ENCODE measurements at regions not wholly inside any gene's neighbourhood (a gene's known extent, or its start where the extent isn't known, plus 50 kb on each side); places are given as distances from the start of the nearest gene placed in this dataset.

DNA sequence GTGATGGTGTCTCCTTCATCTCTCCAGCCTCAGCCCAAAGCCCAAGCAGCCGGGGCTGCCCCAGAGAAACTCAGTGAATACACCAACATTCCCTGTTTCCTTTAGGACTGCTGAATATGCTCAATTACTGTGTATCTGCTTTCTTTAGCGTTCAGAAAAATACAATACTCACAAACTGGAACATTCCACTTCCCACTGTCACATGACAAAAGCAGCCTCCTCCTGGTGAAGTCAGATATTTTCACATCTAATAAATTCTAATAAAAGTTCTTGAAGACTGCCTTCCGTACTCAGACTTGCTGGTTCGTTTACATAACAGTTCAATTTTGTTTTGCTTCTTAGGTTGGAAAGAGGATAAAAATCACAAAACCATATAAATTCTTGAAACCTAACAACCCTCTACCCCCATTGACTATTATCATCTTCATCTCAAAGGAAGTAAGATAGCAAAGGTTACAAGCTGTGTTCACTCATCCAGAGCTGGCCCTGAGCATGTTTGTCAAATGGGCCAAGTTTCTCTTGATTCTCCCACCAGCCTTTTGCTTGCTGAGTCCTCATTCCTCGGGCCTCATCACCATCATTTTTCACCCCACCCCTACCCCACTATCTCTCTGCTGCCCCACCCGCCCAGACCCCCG lies 190.8 kb upstream of the HNRNPA3 start:
- H3K4me1 ChIP-seq, result no peaks in the 10 kb centered on the region
- no peak for DNase-seq (ENCODE audit: low spot score in 2 of 2)
- in situ Hi-C loops (cut with MboI; ENCODE audit: low sequenced_read_pairs), result no loop called here
- H3K4me3 ChIP-seq, result no peak overlapping the region
- no peaks in the 10 kb centered on the region for H3K9me3 ChIP-seq
- no peaks in the 10 kb centered on the region for H3K36me3 ChIP-seq (replicated peaks)
- peaks cover 9% of the 10 kb centered on the region for H3K27me3 ChIP-seq (ENCODE audit: low read depth)

DNA sequence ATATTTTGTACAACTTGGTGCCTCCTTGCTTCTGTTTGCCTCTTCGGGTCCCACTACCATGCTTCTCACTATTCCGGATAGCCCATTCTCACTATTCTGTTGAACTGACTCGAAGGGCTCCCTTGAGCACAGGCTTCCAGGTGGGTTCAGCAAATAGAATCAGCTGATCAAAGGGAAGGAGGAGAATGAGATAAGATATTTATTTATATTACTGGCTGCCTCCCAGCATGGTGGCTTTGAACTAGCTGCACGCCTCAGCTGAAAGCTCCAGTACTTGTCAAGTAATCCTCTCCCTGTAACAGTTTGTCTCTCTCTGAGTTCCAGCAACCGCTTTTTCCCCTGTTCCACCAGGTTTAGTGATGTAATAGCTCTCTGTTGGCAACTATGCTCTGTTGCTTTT lies 187.8 kb upstream of the HNRNPA3 start:
- no peaks in the 10 kb centered on the region for H3K9me3 ChIP-seq
- H3K36me3 ChIP-seq (replicated peaks), result no peaks in the 10 kb centered on the region
- no peak for DNase-seq (ENCODE audit: low spot score in 2 of 2)
- no peaks in the 10 kb centered on the region for H3K4me1 ChIP-seq
- H3K4me3 ChIP-seq, result no peak overlapping the region
- in situ Hi-C loops (cut with MboI; ENCODE audit: low sequenced_read_pairs), result no loop called here
- peaks cover 9% of the 10 kb centered on the region for H3K27me3 ChIP-seq (ENCODE audit: low read depth)

DNA sequence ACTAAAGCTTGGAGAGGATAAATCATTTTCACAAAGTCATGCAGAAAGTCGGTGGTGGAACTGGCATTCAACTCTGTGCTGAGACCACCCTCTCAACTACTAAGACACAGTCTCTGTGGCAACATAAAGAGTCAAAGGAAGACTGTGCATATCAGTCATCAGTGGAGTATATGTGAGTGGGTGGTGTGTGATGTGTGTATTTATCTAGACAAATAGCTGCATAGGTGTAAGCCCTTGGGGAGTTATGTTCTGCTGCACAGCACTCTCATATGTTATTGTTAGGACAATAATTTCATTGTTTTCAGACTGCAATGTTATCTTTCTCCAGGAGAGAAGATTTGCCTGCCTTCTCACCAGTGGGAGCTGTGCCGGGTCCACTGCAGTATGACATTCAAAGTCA lies 186.3 kb upstream of the HNRNPA3 start:
- Histone ChIP-seq H3K9me3 (no peaks in the 10 kb centered on the region), H3K27me3 (ENCODE audit: low read depth) (peaks cover 9% of the 10 kb centered on the region), H3K4me1 (no peaks in the 10 kb centered on the region), H3K4me3 (no peak overlapping the region), H3K36me3 (replicated peaks) (no peaks in the 10 kb centered on the region)
- DNase-seq (ENCODE audit: low spot score in 2 of 2), result no peak
- in situ Hi-C loops (cut with MboI; ENCODE audit: low sequenced_read_pairs), result no loop called here

DNA sequence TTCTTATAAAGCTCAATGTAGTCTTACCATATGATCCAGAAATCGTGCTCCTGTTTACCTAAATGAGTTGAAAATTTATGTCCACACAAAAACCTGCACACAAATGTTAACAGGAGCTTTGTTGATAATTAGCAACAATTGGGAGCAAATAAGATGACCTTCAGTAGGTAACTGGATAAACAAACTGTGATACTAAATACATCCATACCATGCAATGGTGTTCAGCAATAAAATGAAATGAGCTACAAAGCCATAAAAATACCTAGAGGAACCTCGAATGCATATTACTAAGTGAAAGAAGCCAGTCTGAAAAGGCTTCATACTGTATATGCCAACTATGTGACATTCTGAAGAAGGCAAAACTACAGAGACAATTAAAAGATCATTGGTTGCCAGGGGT lies 185.6 kb upstream of the HNRNPA3 start:
- H3K36me3 ChIP-seq (replicated peaks), result no peaks in the 10 kb centered on the region
- in situ Hi-C loops (cut with MboI; ENCODE audit: low sequenced_read_pairs), result no loop called here
- H3K4me3 ChIP-seq, result no peak overlapping the region
- H3K9me3 ChIP-seq, result no peaks in the 10 kb centered on the region
- peaks cover 9% of the 10 kb centered on the region for H3K27me3 ChIP-seq (ENCODE audit: low read depth)
- H3K4me1 ChIP-seq, result no peaks in the 10 kb centered on the region
- DNase-seq (ENCODE audit: low spot score in 2 of 2), result no peak

DNA sequence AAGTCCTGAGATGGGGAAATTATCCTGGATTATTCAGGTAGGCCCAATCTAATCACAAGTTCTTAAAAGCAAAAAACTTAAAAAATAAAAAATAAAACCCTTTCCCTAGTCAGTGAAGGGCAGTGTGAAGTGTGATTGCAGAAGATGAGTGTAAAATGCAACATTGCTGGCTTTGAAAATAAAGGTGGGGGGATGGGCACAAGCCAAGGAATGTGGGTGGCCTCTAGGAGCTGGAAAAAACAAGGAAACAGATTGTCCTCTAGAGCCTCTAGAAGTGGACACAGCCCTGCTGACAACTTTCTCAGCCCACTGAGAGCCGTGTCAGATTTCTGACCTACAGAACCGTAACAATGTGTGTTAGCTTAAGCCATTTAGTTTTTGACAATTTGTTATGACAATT lies 184.3 kb upstream of the HNRNPA3 start:
- H3K36me3 ChIP-seq (replicated peaks), result no peaks in the 10 kb centered on the region
- H3K4me1 ChIP-seq, result no peaks in the 10 kb centered on the region
- in situ Hi-C loops (cut with MboI; ENCODE audit: low sequenced_read_pairs), result no loop called here
- peaks cover 9% of the 10 kb centered on the region for H3K27me3 ChIP-seq (ENCODE audit: low read depth)
- DNase-seq (ENCODE audit: low spot score in 2 of 2), result no peak
- H3K9me3 ChIP-seq, result no peaks in the 10 kb centered on the region
- no peak overlapping the region for H3K4me3 ChIP-seq

DNA sequence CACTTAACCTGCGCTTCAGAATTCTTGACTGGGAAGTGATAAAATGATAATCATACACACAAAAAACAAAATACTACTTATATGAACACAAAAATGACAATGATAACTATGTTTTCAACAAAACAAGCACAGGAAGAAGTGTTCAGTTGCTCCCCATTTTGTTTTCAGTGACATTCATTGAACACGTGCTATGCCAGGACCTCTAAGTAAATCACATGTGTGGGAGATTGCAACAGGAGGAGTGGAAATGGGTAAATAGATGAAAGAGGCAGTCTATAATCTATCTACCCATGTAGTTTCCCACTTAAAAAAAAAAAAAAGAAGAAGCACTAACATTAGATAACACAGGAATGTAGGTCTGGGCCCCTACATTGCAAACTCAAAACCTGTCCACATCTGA lies 183.5 kb upstream of the HNRNPA3 start:
- no peaks in the 10 kb centered on the region for H3K36me3 ChIP-seq (replicated peaks)
- H3K27me3 ChIP-seq (ENCODE audit: low read depth), result peaks cover 9% of the 10 kb centered on the region
- in situ Hi-C loops (cut with MboI; ENCODE audit: low sequenced_read_pairs), result no loop called here
- no peaks in the 10 kb centered on the region for H3K4me1 ChIP-seq
- H3K9me3 ChIP-seq, result no peaks in the 10 kb centered on the region
- no peak overlapping the region for H3K4me3 ChIP-seq
- DNase-seq (ENCODE audit: low spot score in 2 of 2), result no peak

DNA sequence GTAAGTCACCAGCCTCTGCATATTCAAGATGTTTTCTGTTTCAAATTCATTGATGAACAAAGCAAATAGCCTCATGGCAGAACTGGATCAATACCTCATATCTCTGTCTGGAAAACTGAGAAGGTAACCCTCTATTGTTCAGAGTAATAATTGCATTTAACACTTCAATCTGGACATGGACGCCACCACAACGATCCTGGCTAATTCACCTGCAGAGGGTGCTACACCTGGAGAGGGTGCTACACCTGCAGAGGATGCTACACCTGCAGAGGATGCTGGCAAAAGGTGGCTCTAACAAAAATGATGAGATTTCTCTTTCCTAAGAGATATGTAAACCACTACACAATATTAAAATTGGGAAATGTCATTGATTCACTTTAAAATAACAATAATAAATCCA lies 183.1 kb upstream of the HNRNPA3 start:
- Histone ChIP-seq H3K4me3 (no peak overlapping the region), H3K9me3 (no peaks in the 10 kb centered on the region), H3K27me3 (ENCODE audit: low read depth) (peaks cover 9% of the 10 kb centered on the region), H3K36me3 (replicated peaks) (no peaks in the 10 kb centered on the region), H3K4me1 (no peaks in the 10 kb centered on the region)
- no peak for DNase-seq (ENCODE audit: low spot score in 2 of 2)
- in situ Hi-C loops (cut with MboI; ENCODE audit: low sequenced_read_pairs), result no loop called here

DNA sequence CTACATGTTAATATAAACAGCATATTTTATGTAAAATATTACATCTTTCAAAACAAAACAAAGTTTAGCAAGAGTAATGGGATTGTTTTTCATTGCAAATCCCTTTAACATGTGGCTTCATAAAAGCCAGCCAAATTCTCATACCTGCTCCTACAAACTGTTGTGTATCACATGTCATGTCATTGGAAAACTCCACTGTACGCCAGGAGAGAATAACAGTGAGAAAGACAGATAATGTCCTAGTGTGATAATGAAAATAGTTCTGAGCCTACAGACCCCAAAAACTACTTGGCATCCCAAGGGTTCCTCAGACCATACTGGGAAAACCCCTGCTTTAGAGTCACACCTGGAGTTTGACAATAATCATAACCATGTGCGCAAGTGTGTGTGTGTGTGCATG lies 182.7 kb upstream of the HNRNPA3 start:
- DNase-seq (ENCODE audit: low spot score in 2 of 2), result no peak
- Histone ChIP-seq H3K4me3 (no peak overlapping the region), H3K4me1 (no peaks in the 10 kb centered on the region), H3K9me3 (no peaks in the 10 kb centered on the region), H3K36me3 (replicated peaks) (no peaks in the 10 kb centered on the region), H3K27me3 (ENCODE audit: low read depth) (peaks cover 9% of the 10 kb centered on the region)
- in situ Hi-C loops (cut with MboI; ENCODE audit: low sequenced_read_pairs), result no loop called here

DNA sequence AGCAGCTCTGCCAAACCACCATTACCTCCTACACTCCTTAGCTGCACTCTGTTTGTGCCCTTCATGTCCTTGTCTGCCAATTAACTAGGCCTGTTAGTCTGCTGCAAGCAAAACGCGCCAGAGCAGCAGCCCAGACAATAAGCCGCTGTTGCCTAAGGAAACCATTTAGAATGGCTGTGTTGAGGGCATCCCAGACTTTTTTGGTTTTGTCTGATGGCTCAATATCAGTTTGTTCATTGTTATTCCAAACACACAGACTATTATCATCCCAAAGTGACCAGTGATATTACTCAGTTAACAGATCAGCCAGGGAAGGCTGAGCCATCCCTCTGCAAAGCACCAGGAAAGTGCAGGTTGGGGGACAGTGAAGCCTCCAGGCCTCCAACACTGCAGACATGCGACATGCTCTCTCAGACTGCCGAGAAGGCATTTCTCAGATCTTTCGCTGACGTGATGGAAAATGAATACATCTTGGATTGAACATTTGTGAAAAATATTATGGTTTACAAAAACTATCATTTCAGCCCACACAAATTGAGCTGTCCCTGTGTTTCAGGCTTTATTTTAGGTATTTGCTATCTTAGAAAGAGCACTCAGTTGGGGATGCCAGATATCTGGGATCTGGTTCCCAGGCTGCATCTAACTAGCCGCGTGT lies 182.0 kb upstream of the HNRNPA3 start:
- Histone ChIP-seq H3K27me3 (ENCODE audit: low read depth) (peaks cover 9% of the 10 kb centered on the region), H3K4me3 (no peak overlapping the region), H3K4me1 (no peaks in the 10 kb centered on the region), H3K9me3 (no peaks in the 10 kb centered on the region), H3K36me3 (replicated peaks) (no peaks in the 10 kb centered on the region)
- in situ Hi-C loops (cut with MboI; ENCODE audit: low sequenced_read_pairs), result no loop called here
- DNase-seq (ENCODE audit: low spot score in 2 of 2), result no peak

DNA sequence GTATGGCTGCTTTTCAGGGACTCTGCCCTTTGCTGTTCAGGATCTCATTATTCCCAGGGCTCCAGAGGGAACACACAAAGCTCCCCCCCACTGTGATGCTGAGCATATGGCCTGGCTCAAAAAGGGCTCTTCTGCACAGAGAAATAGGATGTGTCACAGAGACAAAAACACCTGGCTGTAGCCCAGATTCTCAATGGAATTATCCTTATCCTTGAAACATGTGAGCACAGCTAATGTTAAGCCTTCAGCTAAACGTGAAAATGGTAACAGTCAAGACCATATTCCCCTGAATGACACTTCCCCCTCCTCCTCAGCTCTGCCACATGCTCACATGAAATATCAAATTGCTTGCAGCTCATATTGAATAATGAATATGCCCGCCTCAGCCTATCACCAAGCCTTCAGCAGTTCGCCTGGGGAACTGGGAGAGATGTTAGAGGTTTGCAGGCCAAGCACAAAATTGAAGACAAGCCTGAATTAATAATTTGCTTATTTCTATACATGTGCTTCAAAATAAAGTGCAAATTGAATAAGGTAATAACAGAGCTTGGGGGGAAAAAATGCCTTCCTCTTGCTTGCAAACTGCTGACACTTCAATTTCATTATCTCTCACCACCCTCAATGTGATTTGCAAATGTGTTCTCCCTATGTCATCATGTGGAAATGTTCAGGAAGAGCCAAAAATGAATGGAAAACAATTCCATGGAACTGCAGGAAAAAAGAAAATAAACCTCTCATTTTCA lies 181.0 kb upstream of the HNRNPA3 start:
- no peaks in the 10 kb centered on the region for H3K4me1 ChIP-seq
- H3K36me3 ChIP-seq (replicated peaks), result no peaks in the 10 kb centered on the region
- in situ Hi-C loops (cut with MboI; ENCODE audit: low sequenced_read_pairs), result no loop called here
- H3K27me3 ChIP-seq (ENCODE audit: low read depth), result peaks cover 2% of the 10 kb centered on the region
- H3K9me3 ChIP-seq, result no peaks in the 10 kb centered on the region
- H3K4me3 ChIP-seq, result no peak overlapping the region
- DNase-seq (ENCODE audit: low spot score in 2 of 2), result no peak

DNA sequence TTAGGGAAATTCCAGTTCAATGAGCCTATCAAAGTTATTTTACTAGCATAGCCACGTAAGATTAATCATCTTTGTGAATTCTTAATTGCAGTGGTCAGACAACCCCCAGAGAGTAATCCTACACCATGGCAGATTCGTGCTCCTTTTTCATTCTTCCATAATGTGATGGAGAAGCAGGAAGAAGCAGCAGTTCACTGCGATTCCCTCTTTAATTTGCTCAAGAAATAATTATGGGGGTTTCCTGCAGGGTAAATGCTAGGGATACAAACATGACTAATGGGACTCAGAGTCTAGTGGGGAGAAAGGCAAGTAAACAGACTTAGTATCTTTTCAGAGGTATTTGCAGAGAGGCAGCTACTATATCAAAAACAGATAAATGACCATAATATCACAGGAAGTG lies 175.8 kb upstream of the HNRNPA3 start:
- H3K9me3 ChIP-seq, result no peaks in the 10 kb centered on the region
- in situ Hi-C loops (cut with MboI; ENCODE audit: low sequenced_read_pairs), result no loop called here
- no peaks in the 10 kb centered on the region for H3K36me3 ChIP-seq (replicated peaks)
- no peak overlapping the region for H3K4me3 ChIP-seq
- H3K4me1 ChIP-seq, result peaks cover 16% of the 10 kb centered on the region
- no peak for DNase-seq (ENCODE audit: low spot score in 2 of 2)
- H3K27me3 ChIP-seq (ENCODE audit: low read depth), result peaks cover 5% of the 10 kb centered on the region; the same call in 1 of the 2 replicates

DNA sequence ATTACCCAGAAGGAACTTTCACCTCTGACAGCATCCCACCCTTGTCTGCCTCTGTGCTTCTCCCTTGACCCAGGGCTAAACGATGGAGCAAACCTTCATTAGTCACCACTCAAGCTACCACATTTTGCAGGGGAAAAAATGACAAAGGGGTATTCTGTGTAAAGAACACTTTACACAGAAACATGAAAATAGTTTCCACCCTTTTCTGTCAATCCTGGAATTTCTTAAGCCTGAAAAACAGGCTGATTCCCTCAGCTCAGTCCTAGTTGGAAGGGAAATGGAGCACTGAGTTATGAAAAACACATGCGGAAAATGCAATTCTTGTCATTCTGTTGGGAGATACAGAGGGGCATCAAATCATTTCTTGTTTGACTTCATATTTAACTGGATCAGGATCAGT lies 175.0 kb upstream of the HNRNPA3 start:
- no peaks in the 10 kb centered on the region for H3K9me3 ChIP-seq
- no peak overlapping the region for H3K4me3 ChIP-seq
- H3K27me3 ChIP-seq (ENCODE audit: low read depth), result peaks cover 5% of the 10 kb centered on the region; the same call in 1 of the 2 replicates
- peaks cover 16% of the 10 kb centered on the region for H3K4me1 ChIP-seq
- in situ Hi-C loops (cut with MboI; ENCODE audit: low sequenced_read_pairs), result no loop called here
- H3K36me3 ChIP-seq (replicated peaks), result no peaks in the 10 kb centered on the region
- DNase-seq (ENCODE audit: low spot score in 2 of 2), result no peak

DNA sequence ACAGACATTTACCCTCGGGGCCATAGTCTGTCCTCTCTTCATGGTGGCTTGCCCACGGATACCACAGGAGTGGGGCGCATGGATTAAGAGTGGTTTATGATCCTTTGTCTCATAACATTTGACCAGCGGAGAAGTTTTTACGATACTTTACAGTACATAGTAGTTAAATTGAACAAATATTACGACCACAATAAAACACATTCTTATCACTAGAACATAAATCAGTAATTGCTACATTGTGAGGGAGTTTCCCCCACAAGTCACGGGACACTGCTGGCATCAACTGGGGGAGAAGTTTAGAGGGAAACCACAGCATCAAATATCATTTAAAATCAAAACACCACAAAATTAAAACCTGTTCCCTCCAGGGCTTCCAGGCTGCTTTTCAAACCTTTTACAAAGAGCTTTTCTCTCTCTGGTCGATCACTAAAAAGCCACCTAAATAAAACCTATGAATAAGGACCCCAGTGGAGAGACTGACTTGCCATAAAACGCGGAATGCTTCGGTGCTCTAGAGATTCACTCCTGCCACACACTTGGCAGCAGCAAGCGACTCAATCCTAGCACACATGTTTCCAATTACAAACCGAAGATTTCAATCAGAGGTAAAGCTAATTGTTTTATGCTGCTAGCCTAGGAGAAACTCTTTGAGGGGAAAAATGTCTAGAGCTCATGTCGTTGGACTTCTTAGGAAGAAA lies 173.7 kb upstream of the HNRNPA3 start:
- in situ Hi-C loops (cut with MboI; ENCODE audit: low sequenced_read_pairs), result no loop called here
- peaks cover 5% of the 10 kb centered on the region; the same call in 1 of the 2 replicates for H3K27me3 ChIP-seq (ENCODE audit: low read depth)
- DNase-seq (ENCODE audit: low spot score in 2 of 2), result no peak
- H3K9me3 ChIP-seq, result no peaks in the 10 kb centered on the region
- H3K4me3 ChIP-seq, result no peak overlapping the region
- peaks cover 16% of the 10 kb centered on the region for H3K4me1 ChIP-seq
- no peaks in the 10 kb centered on the region for H3K36me3 ChIP-seq (replicated peaks)

DNA sequence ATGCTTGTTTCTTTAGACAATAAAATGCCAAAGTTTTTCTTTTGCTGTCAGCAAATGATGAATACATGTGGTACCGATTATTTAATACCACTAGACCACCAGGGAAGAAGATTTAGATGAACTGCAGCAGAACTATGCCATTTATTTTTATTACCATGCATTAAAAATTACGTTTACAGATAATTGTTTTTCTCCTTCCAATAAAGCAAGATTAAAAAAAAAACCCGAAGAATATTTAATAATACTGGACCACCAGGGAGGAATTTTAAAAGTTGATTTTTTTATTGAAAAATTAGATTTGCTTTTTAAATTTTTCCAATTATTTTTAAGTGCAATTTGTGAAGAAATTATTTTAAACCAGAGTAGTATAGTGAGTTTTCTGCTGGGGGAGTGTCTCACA lies 170.3 kb upstream of the HNRNPA3 start:
- H3K36me3 ChIP-seq (replicated peaks), result no peaks in the 10 kb centered on the region
- H3K9me3 ChIP-seq, result no peaks in the 10 kb centered on the region
- H3K27me3 ChIP-seq (ENCODE audit: low read depth), result peaks cover 5% of the 10 kb centered on the region; the same call in 1 of the 2 replicates
- H3K4me3 ChIP-seq, result no peak overlapping the region
- no peak for DNase-seq (ENCODE audit: low spot score in 2 of 2)
- H3K4me1 ChIP-seq, result peaks cover 19% of the 10 kb centered on the region
- in situ Hi-C loops (cut with MboI; ENCODE audit: low sequenced_read_pairs), result no loop called here

Data from HAP-1 (cell line).